HG02763 (cell line): ENCODE measurements at regions not wholly inside any gene's neighbourhood (a gene's known extent, or its start where the extent isn't known, plus 50 kb on each side); places are given as distances from the start of the nearest gene placed in this dataset.
"Not testable (repeated sequence)": the region's sequence is repeated elsewhere in the genome, so short reads cannot be mapped to it uniquely, and the experiment has no call there.

Experiments used
- ATAC-seq: cut with Tn5 transposase; IDR thresholded peaks from one replicate; pipeline ENCODE4 v1.9.1; 2021; ENCODE audit warnings: mild to moderate bottlenecking, moderate library complexity; ENCODE audit not compliant: unreplicated experiment

- ATAC-seq = no peak
These were observed 992.6 kb downstream of the PCDH9 start for GRCh38 chr13:66237411-66238062.

GRCh38 chr13:66234159-66234558 lies 996.0 kb downstream of the PCDH9 start:
- no peak for ATAC-seq

- ATAC-seq = not testable (repeated sequence)
These were observed 998.2 kb downstream of the PCDH9 start for GRCh38 chr13:66231958-66232357.

- no peak for ATAC-seq
These were observed 1005.1 kb downstream of the PCDH9 start for GRCh38 chr13:66225072-66225471.

GRCh38 chr13:66224663-66225062 lies 1005.5 kb downstream of the PCDH9 start:
- ATAC-seq = no peak

GRCh38 chr13:66222926-66223325 lies 1007.2 kb downstream of the PCDH9 start:
- ATAC-seq = no peak

- no peak for ATAC-seq
These were observed 1008.0 kb downstream of the PCDH9 start for GRCh38 chr13:66222127-66222526.

- no peak for ATAC-seq
These were observed 1010.6 kb downstream of the PCDH9 start for GRCh38 chr13:66219506-66219905.

- no peak for ATAC-seq
These were observed 1011.6 kb downstream of the PCDH9 start for GRCh38 chr13:66218583-66218982.

GRCh38 chr13:66216728-66217127 lies 1013.4 kb downstream of the PCDH9 start:
- ATAC-seq = no peak

- no peak for ATAC-seq
These were observed 1015.7 kb downstream of the PCDH9 start for GRCh38 chr13:66214467-66214866.

GRCh38 chr13:66212511-66212910 lies 1017.6 kb downstream of the PCDH9 start:
- ATAC-seq = no peak

- ATAC-seq = no peak
These were observed 1019.5 kb downstream of the PCDH9 start for GRCh38 chr13:66210677-66211076.

- no peak for ATAC-seq
These were observed 1021.5 kb downstream of the PCDH9 start for GRCh38 chr13:66208589-66208988.

GRCh38 chr13:66207610-66208009 lies 1022.5 kb downstream of the PCDH9 start:
- ATAC-seq = no peak

- no peak for ATAC-seq
These were observed 1024.3 kb downstream of the PCDH9 start for GRCh38 chr13:66205807-66206206.

- ATAC-seq = no peak
These were observed 1029.6 kb downstream of the PCDH9 start for GRCh38 chr13:66200555-66200954.

- no peak for ATAC-seq
These were observed 1034.9 kb downstream of the PCDH9 start for GRCh38 chr13:66195238-66195637.

- ATAC-seq = no peak
These were observed 1040.2 kb downstream of the PCDH9 start for GRCh38 chr13:66189986-66190385.

GRCh38 chr13:66180836-66181235 lies 1049.3 kb downstream of the PCDH9 start:
- ATAC-seq = no peak

GRCh38 chr13:66171920-66172319 lies 1058.2 kb downstream of the PCDH9 start:
- ATAC-seq = no peak

- ATAC-seq = no peak
These were observed 1067.7 kb downstream of the PCDH9 start for GRCh38 chr13:66162470-66162869.

- ATAC-seq = peak; percentile 45
These were observed 1070.6 kb downstream of the PCDH9 start for GRCh38 chr13:66159511-66159910.
